Liver (tissue), 8 donors: ENCODE measurements at regions not wholly inside any gene's neighbourhood (a gene's known extent, or its start where the extent isn't known, plus 50 kb on each side); places are given as distances from the start of the nearest gene placed in this dataset.
"Not testable (repeated sequence)": the region's sequence is repeated elsewhere in the genome, so short reads cannot be mapped to it uniquely, and the experiment has no call there.

Experiments
- DNase-seq: peaks from one replicate; pipeline ENCODE4 v3.0.0-alpha.2; 2017; ENCODE audit warnings: low spot score
- H3K27ac ChIP-seq, 2 donors: one replicate each; pipeline ENCODE4 v1.7.0; 2013; ENCODE audit warnings: inconsistent platforms in 2 of 2, low read length in 2 of 2, control low read depth in 1 of 2, low read depth in 1 of 2, mild to moderate bottlenecking in 1 of 2
- H3K27me3 ChIP-seq, 4 donors: one replicate each; pipeline versions ENCODE4 v1.6.1 to v1.7.0; 2013; ENCODE audit warnings: low read length in 3 of 4, inconsistent platforms in 1 of 4, mild to moderate bottlenecking in 1 of 4, moderate library complexity in 1 of 4; ENCODE audit not compliant: control insufficient read depth in 4 of 4, insufficient read depth in 4 of 4
- H3K36me3 ChIP-seq, 4 donors: one replicate each; pipeline versions ENCODE4 v1.6.1 to v1.7.0; 2013; ENCODE audit warnings: low read length in 3 of 4, mild to moderate bottlenecking in 3 of 4, low read depth in 1 of 4, moderate library complexity in 1 of 4; ENCODE audit not compliant: control insufficient read depth in 4 of 4, insufficient read depth in 3 of 4
- H3K4me1 ChIP-seq, 4 donors: one replicate each; pipeline versions ENCODE4 v1.6.1 to v1.7.0; 2013; ENCODE audit warnings: low read length in 3 of 4, mild to moderate bottlenecking in 3 of 4, moderate library complexity in 1 of 4; ENCODE audit not compliant: control insufficient read depth in 4 of 4, insufficient read depth in 4 of 4
- H3K4me3 ChIP-seq, 3 donors: one replicate each; pipeline versions ENCODE4 v1.6.1 to v1.7.0; 2013; ENCODE audit warnings: low read length in 3 of 3, control low read depth in 1 of 3, low read depth in 1 of 3, mild to moderate bottlenecking in 1 of 3
- H3K9ac ChIP-seq, 2 donors: one replicate each; pipeline ENCODE4 v1.7.0; 2013; ENCODE audit warnings: low read length in 2 of 2, mild to moderate bottlenecking in 2 of 2, moderate library complexity in 2 of 2, control low read depth in 1 of 2, low read depth in 1 of 2
- H3K9me3 ChIP-seq, 4 donors: one replicate each; pipeline versions ENCODE4 v1.6.1 to v1.7.0; 2013; ENCODE audit warnings: low read length in 3 of 4; ENCODE audit not compliant: control insufficient read depth in 4 of 4
- ATF3 ChIP-seq: IDR thresholded peaks from 2 replicates; pipeline ENCODE4 v1.6.1; 2016; ENCODE audit warnings: antibody characterized with exemption
- FOXA1 ChIP-seq: IDR thresholded peaks from 2 replicates; pipeline ENCODE4 v1.6.1; 2016; ENCODE audit warnings: antibody characterized with exemption
- GABPA ChIP-seq, 2 donors: IDR thresholded peaks in 1 of 2; conservative IDR thresholded peaks in 1 of 2; 2 replicates each; pipeline ENCODE4 v1.6.1; 2016; ENCODE audit warnings: antibody characterized with exemption in 2 of 2, mild to moderate bottlenecking in 1 of 2, moderate library complexity in 1 of 2
- HNF4G ChIP-seq: IDR thresholded peaks from 2 replicates; pipeline ENCODE4 v1.6.1; 2016; ENCODE audit warnings: antibody characterized with exemption
- RAD21 ChIP-seq, 2 donors: IDR thresholded peaks; 2 replicates each; pipeline ENCODE4 v1.6.1; 2016; ENCODE audit warnings: antibody characterized with exemption in 2 of 2, mild to moderate bottlenecking in 2 of 2
- WGBS: extraction: QIAGEN DNeasy Blood & Tissue Kit; methylation state at CpG from one replicate; pipeline ENCODE4 v1.1.7; 2013; 5-methylcytosine and 5-hydroxymethylcytosine counted together
- TF ChIP-seq, protein P1 (sequence below): fragments of 150-350 bp; IDR thresholded peaks from 2 replicates; pipeline ENCODE4 v1.5.1; 2017; ENCODE audit warnings: improper control_type of control experiment, low read depth, low read length; ENCODE audit not compliant: missing input control
- donor health status: healthy.
- donor health status: healthy.
- donor health status: healthy.
- donor health status: healthy.
- donor health status: healthy.

DNA sequence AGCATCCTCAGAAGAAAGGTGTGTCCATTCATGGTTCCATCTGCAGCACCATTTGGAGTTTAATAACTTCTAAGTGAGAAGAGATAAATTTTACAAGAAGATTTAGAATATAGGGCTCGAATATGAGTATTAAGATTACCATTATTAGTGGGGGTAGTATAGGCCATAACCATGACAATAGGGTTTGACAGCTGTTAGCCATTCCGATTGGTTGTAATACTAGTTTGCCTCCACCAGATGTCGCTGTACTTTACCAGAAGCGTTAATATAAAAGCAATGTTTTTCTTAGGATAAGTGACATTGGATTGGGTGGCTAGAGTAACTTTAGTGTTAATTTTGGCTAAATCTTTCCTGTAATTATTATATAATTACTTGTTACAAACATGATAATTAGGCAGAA is 107.5 kb upstream of the SRD5A2 start:
- Histone ChIP-seq H3K9ac (no peak overlapping the region), H3K4me1 (no peaks in the 10 kb centered on the region), H3K27ac (no peak overlapping the region), H3K36me3 (peaks cover 0 to 50% (median 43%) of the 10 kb centered on the region in 4 donors), H3K9me3 (peaks cover 18 to 33% (median 26%) of the 10 kb centered on the region in 4 donors), H3K4me3 (no peak overlapping the region), H3K27me3 (no peaks in the 10 kb centered on the region)
- 48% methylated on average over 4 of the region's 4 CpGs for WGBS
- DNase-seq = no peak
- TF ChIP-seq ATF3 = no peak
- peak; percentile 68 to 75 for TF ChIP-seq RAD21 (IDR thresholded peaks at IDR 0.05)
- TF ChIP-seq, protein P1, sequence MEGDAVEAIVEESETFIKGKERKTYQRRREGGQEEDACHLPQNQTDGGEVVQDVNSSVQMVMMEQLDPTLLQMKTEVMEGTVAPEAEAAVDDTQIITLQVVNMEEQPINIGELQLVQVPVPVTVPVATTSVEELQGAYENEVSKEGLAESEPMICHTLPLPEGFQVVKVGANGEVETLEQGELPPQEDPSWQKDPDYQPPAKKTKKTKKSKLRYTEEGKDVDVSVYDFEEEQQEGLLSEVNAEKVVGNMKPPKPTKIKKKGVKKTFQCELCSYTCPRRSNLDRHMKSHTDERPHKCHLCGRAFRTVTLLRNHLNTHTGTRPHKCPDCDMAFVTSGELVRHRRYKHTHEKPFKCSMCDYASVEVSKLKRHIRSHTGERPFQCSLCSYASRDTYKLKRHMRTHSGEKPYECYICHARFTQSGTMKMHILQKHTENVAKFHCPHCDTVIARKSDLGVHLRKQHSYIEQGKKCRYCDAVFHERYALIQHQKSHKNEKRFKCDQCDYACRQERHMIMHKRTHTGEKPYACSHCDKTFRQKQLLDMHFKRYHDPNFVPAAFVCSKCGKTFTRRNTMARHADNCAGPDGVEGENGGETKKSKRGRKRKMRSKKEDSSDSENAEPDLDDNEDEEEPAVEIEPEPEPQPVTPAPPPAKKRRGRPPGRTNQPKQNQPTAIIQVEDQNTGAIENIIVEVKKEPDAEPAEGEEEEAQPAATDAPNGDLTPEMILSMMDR = peak; percentile 43

GRCh38 chr2:31683506-31683905 is 102.8 kb upstream of the SRD5A2 start:
- peaks cover 0 to 34% (median 30%) of the 10 kb centered on the region in 4 donors for H3K36me3 ChIP-seq
- not testable (repeated sequence) for H3K9ac ChIP-seq, DNase-seq, H3K27ac ChIP-seq, H3K27me3 ChIP-seq, H3K4me1 ChIP-seq
- 66% methylated on average over 4 of the region's 4 CpGs for WGBS
- H3K9me3 ChIP-seq = peaks cover 5 to 20% (median 12%) of the 10 kb centered on the region in 4 donors
- peak overlapping the region in 2 of 3 donors; percentile 5 to 33 for H3K4me3 ChIP-seq

DNA sequence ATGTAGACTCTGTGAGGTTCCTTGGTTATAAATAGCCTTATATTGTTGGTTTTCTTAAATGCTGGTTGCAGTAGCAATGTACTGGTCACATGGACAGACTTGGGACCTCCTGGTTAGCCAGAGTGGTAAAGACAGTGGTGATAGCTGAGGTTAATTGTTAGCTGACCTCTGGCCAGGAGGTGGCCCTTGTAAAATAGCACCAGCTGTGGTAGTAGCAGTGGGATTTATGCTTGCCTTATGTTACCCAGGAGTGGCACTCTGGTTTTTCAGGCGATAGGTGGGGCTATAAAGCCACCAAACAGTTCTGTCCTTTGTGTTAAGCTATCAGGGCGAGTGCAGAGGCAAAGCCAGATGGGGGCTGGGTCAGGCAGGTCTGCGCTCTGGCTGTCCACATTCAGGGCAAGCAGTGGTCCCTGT is 94.8 kb upstream of the SRD5A2 start:
- no peak for DNase-seq
- WGBS = 65% methylated on average over 3 of the region's 3 CpGs
- H3K27ac ChIP-seq = no peak overlapping the region
- peak overlapping the region in 2 of 3 donors; percentile 41 to 49 for H3K4me3 ChIP-seq
- H3K9me3 ChIP-seq = peaks cover 0 to 26% (median 22%) of the 10 kb centered on the region in 4 donors
- H3K9ac ChIP-seq = no peak overlapping the region
- peaks cover 0 to 4% (median 1%) of the 10 kb centered on the region in 4 donors for H3K36me3 ChIP-seq
- TF ChIP-seq GABPA (IDR thresholded peaks at IDR 0.05 in 1 of 2, conservative IDR thresholded peaks at IDR 0.05 in 1 of 2) (no peak), RAD21 (IDR thresholded peaks at IDR 0.05) (peak; percentile 64 to 80)
- TF ChIP-seq, protein P1 = peak; percentile 15
- no peaks in the 10 kb centered on the region for H3K4me1 ChIP-seq
- no peaks in the 10 kb centered on the region for H3K27me3 ChIP-seq

- 92% methylated on average over 2 of the region's 2 CpGs for WGBS
- Histone ChIP-seq H3K4me3 (peak overlapping the region in 1 of 3 donors; percentile 19), H3K27ac (no peak overlapping the region), H3K9me3 (peaks cover 0 to 23% (median 21%) of the 10 kb centered on the region in 4 donors), H3K36me3 (peaks cover 0 to 4% (median 1%) of the 10 kb centered on the region in 4 donors), H3K4me1 (no peaks in the 10 kb centered on the region), H3K27me3 (no peaks in the 10 kb centered on the region), H3K9ac (no peak overlapping the region)
- no peak for TF ChIP-seq HNF4G
- no peak for TF ChIP-seq FOXA1
- peak in 1 of 2 donors; percentile 16 for TF ChIP-seq RAD21 (IDR thresholded peaks at IDR 0.05)
- no peak for DNase-seq
Measured at GRCh38 chr2:31674446-31674845, 93.7 kb upstream of the SRD5A2 start.
